Lung (tissue), 11 donors: ENCODE measurements at regions not wholly inside any gene's neighbourhood (a gene's known extent, or its start where the extent isn't known, plus 50 kb on each side); places are given as distances from the start of the nearest gene placed in this dataset.

ENCODE experiments used
- ATAC-seq: fragments of 200-7000 bp; cut with Tn5 transposase; one replicate; pipeline ENCODE4 v1.9.1; 2020; ENCODE audit warnings: moderate number of reproducible peaks; ENCODE audit not compliant: insufficient read depth, low FRiP score
- DNase-seq, 3 donors: peaks; one replicate each; pipeline ENCODE4 v3.0.0-alpha.2; 2013 to 2017
- H3K27ac ChIP-seq, 2 donors: one replicate each; pipeline ENCODE4 v1.5.1; 2013; ENCODE audit warnings: mild to moderate bottlenecking in 2 of 2, moderate library complexity in 2 of 2, control low read depth in 1 of 2, inconsistent platforms in 1 of 2, low read depth in 1 of 2, low read length in 1 of 2
- H3K27me3 ChIP-seq, 3 donors: one replicate each; pipeline ENCODE4 v1.5.1; 2013; ENCODE audit warnings: low read length in 2 of 3; ENCODE audit not compliant: control insufficient read depth in 3 of 3, insufficient read depth in 3 of 3
- H3K36me3 ChIP-seq, 4 donors: one replicate each; pipeline ENCODE4 v1.5.1; 2013; ENCODE audit warnings: low read length in 4 of 4, mild to moderate bottlenecking in 1 of 4, moderate library complexity in 1 of 4; ENCODE audit not compliant: control insufficient read depth in 4 of 4, insufficient read depth in 4 of 4
- H3K4me1 ChIP-seq, 5 donors: one replicate each; pipeline ENCODE4 v1.5.1; 2013; ENCODE audit warnings: low read length in 5 of 5, mild to moderate bottlenecking in 2 of 5, moderate library complexity in 1 of 5; ENCODE audit not compliant: control insufficient read depth in 5 of 5, insufficient read depth in 5 of 5
- H3K4me3 ChIP-seq: one replicate; pipeline ENCODE4 v1.5.1; 2013; ENCODE audit warnings: mild to moderate bottlenecking, control low read depth, moderate library complexity
- H3K9ac ChIP-seq, 2 donors: one replicate each; pipeline ENCODE4 v1.5.1; 2013; ENCODE audit warnings: low read length in 2 of 2, control low read depth in 1 of 2; ENCODE audit not compliant: insufficient read depth in 1 of 2
- H3K9me3 ChIP-seq, 4 donors: one replicate each; pipeline ENCODE4 v1.5.1; 2013; ENCODE audit warnings: low read length in 3 of 4, mild to moderate bottlenecking in 1 of 4, moderate library complexity in 1 of 4; ENCODE audit not compliant: control insufficient read depth in 4 of 4, insufficient read depth in 3 of 4
- CTCF ChIP-seq: IDR thresholded peaks from 2 replicates; pipeline ENCODE4 v1.5.1; 2012; ENCODE audit warnings: mild to moderate bottlenecking; ENCODE audit errors: control extremely low read depth, extremely low read depth
- WGBS, 2 donors: extraction: QIAGEN DNeasy Blood & Tissue Kit; methylation state at CpG; one replicate each; pipeline ENCODE4 v1.1.7; 2013; 5-methylcytosine and 5-hydroxymethylcytosine counted together
- donor health status: control.
- donor health status: control.
- donor health status: Bipolar disorder and iron deficiency.
- donor health status: healthy.
- donor health status: DM: yes; HTN: yes; CAD: no.

- peak overlapping the region in 1 of 2 donors; percentile 84 for H3K27ac ChIP-seq
- no peak overlapping the region for H3K9ac ChIP-seq
- TF ChIP-seq CTCF, result no peak
- no peak overlapping the region for H3K4me3 ChIP-seq
- no peaks in the 10 kb centered on the region for H3K36me3 ChIP-seq
- no peak for ATAC-seq
- H3K4me1 ChIP-seq, result peaks cover 0 to 14% (median 0%) of the 10 kb centered on the region in 5 donors
- H3K9me3 ChIP-seq, result no peaks in the 10 kb centered on the region
- H3K27me3 ChIP-seq, result no peaks in the 10 kb centered on the region
- peak in 1 of 3 donors; percentile 4 for DNase-seq
- WGBS, 2 donors, result 63 to 75% methylated on average over 5 of the region's 5 CpGs
These were observed 87.9 kb upstream of the PDE1C start for GRCh38 chr7:32158076-32158475.

- ATAC-seq (no peak), DNase-seq (no peak)
- no peak for TF ChIP-seq CTCF
- Histone ChIP-seq H3K9me3 (no peaks in the 10 kb centered on the region), H3K4me1 (peaks cover 0 to 10% (median 0%) of the 10 kb centered on the region in 5 donors), H3K4me3 (no peak overlapping the region), H3K27ac (peak overlapping the region in 1 of 2 donors; percentile 43), H3K9ac (no peak overlapping the region), H3K27me3 (no peaks in the 10 kb centered on the region), H3K36me3 (no peaks in the 10 kb centered on the region)
- WGBS, 2 donors, result 65 to 76% methylated on average over 2 of the region's 2 CpGs
These were observed 85.5 kb upstream of the PDE1C start for GRCh38 chr7:32155712-32156111.

DNA sequence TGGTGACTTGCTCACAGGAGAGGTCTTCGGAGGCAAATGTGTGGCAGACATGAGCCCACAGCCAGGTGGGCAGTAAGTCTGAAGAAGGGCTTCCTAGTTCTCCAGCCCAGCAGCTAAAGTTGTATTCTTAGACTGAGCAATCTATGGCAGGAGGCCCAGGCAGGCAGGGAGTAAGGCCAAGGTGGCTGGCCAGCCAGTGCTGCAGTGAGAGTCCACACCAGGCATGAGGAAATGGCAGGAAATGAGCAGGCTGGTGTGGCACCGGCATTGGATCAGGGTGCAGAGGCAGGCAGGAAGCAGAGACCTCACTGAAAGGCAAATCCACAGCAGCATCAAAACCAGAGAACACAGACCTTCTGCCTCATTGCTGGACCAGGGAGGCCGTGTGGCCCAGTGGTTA lies 84.6 kb upstream of the PDE1C start:
- Histone ChIP-seq H3K27ac (peak overlapping the region in 1 of 2 donors; percentile 43), H3K9me3 (no peaks in the 10 kb centered on the region), H3K27me3 (no peaks in the 10 kb centered on the region), H3K9ac (no peak overlapping the region), H3K4me1 (peaks cover 0 to 12% (median 0%) of the 10 kb centered on the region in 5 donors), H3K36me3 (no peaks in the 10 kb centered on the region), H3K4me3 (no peak overlapping the region)
- TF ChIP-seq CTCF, result no peak
- no peak for DNase-seq
- no peak for ATAC-seq
- WGBS, 2 donors, result 61 to 69% methylated on average over 3 of the region's 3 CpGs

- no peak for TF ChIP-seq CTCF
- no peak for ATAC-seq
- H3K9ac ChIP-seq, result no peak overlapping the region
These were observed 82.8 kb upstream of the PDE1C start for GRCh38 chr7:32153006-32153405.

More at GRCh38 chr7:32153006-32153405, 82.8 kb upstream of the PDE1C start:
- no peaks in the 10 kb centered on the region for H3K36me3 ChIP-seq
- peaks cover 0 to 12% (median 0%) of the 10 kb centered on the region in 5 donors for H3K4me1 ChIP-seq
- H3K27me3 ChIP-seq, result no peaks in the 10 kb centered on the region
- WGBS, 2 donors, result 91 to 92% methylated on average over 4 of the region's 4 CpGs
- H3K27ac ChIP-seq, result peak overlapping the region in 1 of 2 donors; percentile 2
- DNase-seq, result no peak
- H3K9me3 ChIP-seq, result no peaks in the 10 kb centered on the region
- H3K4me3 ChIP-seq, result no peak overlapping the region
